ENCODE measurements at regions not wholly inside any gene's neighbourhood (a gene's known extent, or its start where the extent isn't known, plus 50 kb on each side); places are given as distances from the start of the nearest gene placed in this dataset.
A peak's percentile ranks its signal among the peaks of the same experiment; 100 is the strongest.

- Histone ChIP-seq H3K4me1 (no peaks in the 10 kb centered on the region), H3K27me3 (ENCODE audit: insufficient read depth in 3 of 3, low read length in 2 of 3) (no peaks in the 10 kb centered on the region), H3K9me3 (no peaks in the 10 kb centered on the region), H3K36me3 (ENCODE audit: insufficient read depth in 1 of 2, low read depth in 1 of 2) (no peaks in the 10 kb centered on the region), H3K27ac (no peak overlapping the region), H3K4me3 (no peak overlapping the region)
- no peak for ATAC-seq
- no peak for DNase-seq
- no peak for TF ChIP-seq CTCF (IDR thresholded peaks at IDR 0.05)
- intact Hi-C loops (cut with DNase I), result no loop called here
- WGBS, 3 donors, result 87 to 94% (median 88%) methylated on average over 1 of the region's 1 CpG
Observed at GRCh38 chr3:163943664-163944063, 1134.6 kb downstream of the SI start.

GRCh38 chr3:163939926-163940325 lies 1138.4 kb downstream of the SI start:
- DNase-seq (no peak), ATAC-seq (peak in 1 of 4 donors; percentile 19)
- intact Hi-C loops (cut with DNase I), result no loop called here
- no peaks in the 10 kb centered on the region for H3K9me3 ChIP-seq
- no peaks in the 10 kb centered on the region for H3K27me3 ChIP-seq (ENCODE audit: insufficient read depth in 3 of 3, low read length in 2 of 3)
- no peaks in the 10 kb centered on the region for H3K4me1 ChIP-seq
- WGBS, 3 donors, result 14 to 44% (median 38%) methylated on average over 3 of the region's 3 CpGs
- TF ChIP-seq CTCF (IDR thresholded peaks at IDR 0.05), result no peak
- H3K4me3 ChIP-seq, result no peak overlapping the region
- H3K27ac ChIP-seq, result no peak overlapping the region
- H3K36me3 ChIP-seq (ENCODE audit: insufficient read depth in 1 of 2, low read depth in 1 of 2), result no peaks in the 10 kb centered on the region

- DNase-seq (no peak), ATAC-seq (no peak)
- Histone ChIP-seq H3K36me3 (ENCODE audit: insufficient read depth in 1 of 2, low read depth in 1 of 2) (no peaks in the 10 kb centered on the region), H3K27me3 (ENCODE audit: insufficient read depth in 3 of 3, low read length in 2 of 3) (no peaks in the 10 kb centered on the region), H3K4me3 (no peak overlapping the region), H3K9me3 (no peaks in the 10 kb centered on the region), H3K27ac (no peak overlapping the region), H3K4me1 (no peaks in the 10 kb centered on the region)
- WGBS, 3 donors, result 33 to 48% (median 39%) methylated on average over 1 of the region's 1 CpG
- intact Hi-C loops (cut with DNase I), result no loop called here
- no peak for TF ChIP-seq CTCF (IDR thresholded peaks at IDR 0.05)
Observed at GRCh38 chr3:163936543-163936942, 1141.8 kb downstream of the SI start.

- H3K4me1 ChIP-seq, result no peaks in the 10 kb centered on the region
- no peak overlapping the region for H3K4me3 ChIP-seq
- no peak overlapping the region for H3K27ac ChIP-seq
- DNase-seq (no peak), ATAC-seq (no peak)
- H3K27me3 ChIP-seq (ENCODE audit: insufficient read depth in 3 of 3, low read length in 2 of 3), result no peaks in the 10 kb centered on the region
- WGBS, 3 donors, result 49 to 59% (median 52%) methylated on average over 3 of the region's 3 CpGs
- no peak for TF ChIP-seq CTCF (IDR thresholded peaks at IDR 0.05)
- H3K9me3 ChIP-seq, result no peaks in the 10 kb centered on the region
- no peaks in the 10 kb centered on the region for H3K36me3 ChIP-seq (ENCODE audit: insufficient read depth in 1 of 2, low read depth in 1 of 2)
- intact Hi-C loops (cut with DNase I), result no loop called here
Observed at GRCh38 chr3:163935411-163935810, 1142.9 kb downstream of the SI start.

GRCh38 chr3:163929069-163929652 lies 1149.1 kb downstream of the SI start:
- H3K27ac ChIP-seq, result no peak overlapping the region
- H3K4me3 ChIP-seq, result no peak overlapping the region
- H3K4me1 ChIP-seq, result no peaks in the 10 kb centered on the region
- 76 to 83% (median 77%) methylated on average over 2 of the region's 2 CpGs for WGBS, 3 donors
- no peaks in the 10 kb centered on the region for H3K36me3 ChIP-seq (ENCODE audit: insufficient read depth in 1 of 2, low read depth in 1 of 2)
- TF ChIP-seq CTCF (IDR thresholded peaks at IDR 0.05), result no peak
- H3K27me3 ChIP-seq (ENCODE audit: insufficient read depth in 3 of 3, low read length in 2 of 3), result no peaks in the 10 kb centered on the region
- ATAC-seq (no peak), DNase-seq (no peak)
- H3K9me3 ChIP-seq, result no peaks in the 10 kb centered on the region
- intact Hi-C loops (cut with DNase I), result no loop called here

Data from psoas muscle (tissue), 7 donors.